Stimulated activated CD8-positive, alpha-beta memory T cell treated with anti-CD3 and anti-CD28 coated beads, Interleukin-15, amount 100 ng/mL, for 48 hours (primary cell): ENCODE measurements at regions not wholly inside any gene's neighbourhood (a gene's known extent, or its start where the extent isn't known, plus 50 kb on each side); places are given as distances from the start of the nearest gene placed in this dataset.
A peak's percentile ranks its signal among the peaks of the same experiment; 100 is the strongest.

ENCODE experiments used
- DNase-seq, 2 donors: peaks; one replicate each; pipeline ENCODE4 v3.0.0-alpha.2; 2020; ENCODE audit warnings: low read depth in 2 of 2

DNA sequence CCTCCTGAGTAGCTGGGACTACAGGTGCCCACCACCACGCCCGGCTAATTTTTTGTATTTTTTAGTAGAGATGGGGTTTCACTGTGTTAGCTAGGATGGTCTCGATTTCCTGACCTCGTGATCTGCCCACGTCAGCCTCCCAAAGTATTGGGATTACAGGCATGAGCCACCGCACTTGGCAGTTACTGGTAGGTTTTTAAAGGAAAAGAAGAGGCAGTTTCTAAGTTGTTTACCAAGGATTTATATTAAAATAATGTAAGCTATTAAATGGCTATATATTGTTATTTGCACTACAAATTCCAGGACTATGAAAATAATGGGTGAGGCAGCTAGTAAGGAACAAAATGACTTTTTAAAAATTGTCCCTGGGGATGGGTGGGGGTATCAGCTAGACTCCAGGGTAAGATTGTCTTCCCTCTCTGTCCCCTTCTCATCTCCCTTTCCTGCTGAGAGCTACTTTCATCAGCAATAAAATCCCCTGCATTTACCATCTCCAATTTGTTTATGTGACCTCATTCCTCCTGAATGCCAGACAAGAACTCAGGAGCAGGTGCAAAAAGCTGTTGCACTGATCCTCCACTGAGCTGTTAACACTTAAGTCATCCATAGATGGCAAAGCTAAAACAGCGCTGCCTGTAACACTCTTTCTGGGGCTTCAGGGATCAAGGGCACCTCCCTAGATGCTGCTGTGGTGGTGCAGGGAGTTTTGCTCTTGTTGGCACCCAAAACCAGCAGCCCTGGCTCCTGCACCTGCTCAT is 165.2 kb downstream of the ZPLD1 start:
- DNase-seq: no peak

DNA sequence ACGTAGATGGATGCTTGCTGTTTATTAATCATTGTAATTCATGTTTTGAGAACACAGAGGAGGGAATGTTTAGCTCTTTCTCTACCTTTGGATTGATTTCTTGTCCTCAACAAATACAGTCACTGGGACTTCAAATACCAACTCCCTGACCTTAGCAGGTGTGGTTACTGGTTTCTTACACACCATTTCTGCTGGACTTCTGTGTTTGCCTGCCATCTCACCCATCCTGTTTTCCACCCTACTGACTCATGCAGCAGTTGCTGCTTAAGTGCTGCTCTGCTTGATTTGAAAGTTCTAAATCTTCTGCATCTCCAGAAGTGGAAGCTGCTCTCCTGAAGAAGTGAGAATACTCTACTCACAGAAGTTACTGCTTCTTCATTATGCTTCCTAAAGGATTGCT is 170.3 kb downstream of the ZPLD1 start:
- no peak for DNase-seq

DNA sequence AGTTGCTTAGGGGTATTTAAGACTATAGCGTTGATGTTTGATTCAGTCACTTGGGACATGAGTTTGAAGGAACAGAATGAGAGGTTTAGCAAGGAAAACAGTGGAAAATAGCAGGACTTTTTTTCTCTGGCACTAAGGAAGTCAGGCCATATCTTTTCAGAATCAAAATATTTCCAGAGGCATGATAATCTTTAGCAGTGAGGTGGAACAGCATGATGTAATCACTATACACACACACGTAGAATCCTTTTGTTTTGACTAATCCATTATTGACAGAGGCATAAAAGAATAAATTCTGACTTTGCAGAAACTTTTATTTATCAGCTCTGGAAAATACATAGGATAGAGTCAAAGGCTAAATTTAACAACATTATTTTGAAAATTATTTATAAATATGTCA is 174.1 kb downstream of the ZPLD1 start:
- no peak for DNase-seq

DNA sequence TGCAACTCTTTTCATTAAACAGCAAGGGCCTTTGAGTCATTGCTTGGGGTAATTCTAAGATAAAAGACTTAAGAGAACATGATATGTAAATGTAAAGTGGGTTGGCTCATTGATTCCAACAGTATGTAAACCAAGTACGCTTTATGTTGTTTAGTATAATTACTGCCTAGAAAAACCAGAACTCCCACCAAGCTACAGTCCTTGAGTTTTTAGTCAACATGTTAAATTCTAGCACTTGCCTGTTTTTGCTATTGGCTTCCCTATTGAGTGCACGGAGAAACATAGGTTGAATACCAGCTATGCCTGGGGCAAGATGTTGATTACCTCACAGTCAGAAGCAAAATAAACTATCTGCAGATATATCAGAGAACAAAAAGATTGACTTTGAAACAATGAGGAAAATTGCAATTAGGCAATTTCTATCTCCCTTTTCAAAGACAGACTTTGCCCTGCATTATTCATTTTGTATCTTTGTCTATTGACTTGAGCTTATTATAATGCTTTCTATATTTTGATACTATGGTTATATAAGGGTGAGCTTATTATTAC is 179.3 kb downstream of the ZPLD1 start:
- DNase-seq: no peak

DNA sequence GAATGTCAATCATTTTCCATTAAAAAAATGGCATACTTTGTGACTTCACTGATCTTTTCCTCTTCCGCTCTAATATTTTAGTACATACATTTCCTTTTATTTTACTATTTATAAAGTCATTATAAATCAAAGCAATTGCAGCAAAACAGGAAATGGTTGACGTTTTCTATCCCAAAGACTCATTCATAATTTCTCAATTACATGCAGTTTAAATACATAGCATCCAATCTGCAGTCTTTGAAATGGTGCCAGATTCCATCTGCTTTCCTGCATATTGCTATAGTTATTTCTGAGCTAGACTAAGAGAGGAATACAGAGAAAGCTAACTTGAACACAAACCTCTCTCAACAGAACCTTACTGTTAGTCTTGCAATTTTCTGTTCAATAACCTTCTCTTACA is 179.8 kb downstream of the ZPLD1 start:
- no peak for DNase-seq

DNA sequence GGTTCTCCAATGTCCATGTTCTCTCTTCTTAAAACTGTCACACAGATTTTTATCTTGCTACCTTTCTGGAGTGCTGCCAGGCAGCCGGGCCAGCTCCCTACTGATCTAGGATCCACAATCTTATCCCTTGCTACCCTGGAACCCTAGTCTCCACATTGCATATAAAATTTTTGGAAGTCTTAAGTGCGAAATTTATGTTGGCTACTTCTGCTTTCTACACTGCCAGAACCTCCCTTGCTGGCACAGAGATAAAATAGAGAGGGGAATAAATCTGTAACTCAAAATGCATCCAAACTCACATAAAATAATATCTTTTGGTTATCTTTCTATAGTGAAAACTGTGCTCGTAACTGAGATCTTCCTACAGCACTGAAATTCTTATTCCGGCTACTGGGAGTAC is 182.6 kb downstream of the ZPLD1 start:
- no peak for DNase-seq

DNA sequence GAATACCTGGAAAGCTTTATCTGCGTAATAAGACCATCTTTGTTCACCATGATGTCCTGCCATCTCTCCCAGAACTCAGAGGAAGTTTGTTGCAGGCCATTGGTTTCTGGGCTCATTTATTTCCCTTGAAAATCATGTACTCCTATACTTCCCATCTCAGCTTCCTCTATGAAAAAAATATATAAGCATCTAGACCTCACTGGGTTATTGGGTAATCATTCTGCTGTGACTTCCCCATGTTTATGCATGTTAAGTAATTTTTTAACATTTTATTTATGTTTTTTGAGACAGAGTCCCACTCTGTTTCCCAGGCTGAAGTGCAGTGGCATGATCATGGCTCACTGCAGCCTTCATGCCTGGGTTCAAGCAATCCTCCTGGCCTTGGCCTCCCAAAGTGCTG is 184.5 kb downstream of the ZPLD1 start:
- DNase-seq: no peak

DNA sequence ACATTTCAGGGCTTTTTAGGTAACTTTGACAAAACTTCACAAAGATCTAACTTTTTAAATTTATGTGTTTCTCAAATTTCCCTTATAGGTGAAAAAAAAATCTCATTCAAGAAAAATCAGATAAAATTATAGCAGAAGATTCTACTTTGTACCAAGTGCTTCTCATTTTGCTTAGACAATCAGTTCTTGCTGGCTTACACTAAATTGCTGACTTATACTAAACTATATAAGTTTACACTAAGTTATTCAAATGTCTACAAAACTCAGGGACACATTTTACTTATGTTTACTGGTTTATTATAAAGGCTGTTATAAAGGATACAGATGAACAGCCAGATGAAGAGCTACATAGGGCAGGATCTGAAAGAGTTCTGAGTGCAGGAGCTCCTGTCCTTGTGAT is 195.1 kb downstream of the ZPLD1 start:
- DNase-seq: no peak

DNA sequence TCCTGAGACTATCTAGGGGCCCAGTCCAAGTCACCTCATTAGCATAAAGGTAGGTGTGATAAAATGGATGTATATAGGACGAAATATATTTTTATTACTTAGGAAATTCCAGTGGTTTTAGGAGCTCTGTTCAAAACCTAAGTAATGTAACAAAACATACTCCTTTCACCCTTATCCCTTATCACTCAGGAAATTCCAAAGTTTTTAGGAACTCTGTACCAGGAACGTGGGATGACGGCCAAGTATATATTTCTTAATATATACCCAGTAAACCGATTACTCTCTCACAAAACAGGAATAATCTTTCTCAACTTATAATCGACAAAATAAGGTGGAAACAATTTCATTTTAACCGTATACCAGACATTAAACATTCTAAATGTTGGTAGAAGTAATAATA is 195.7 kb downstream of the ZPLD1 start:
- no peak for DNase-seq

DNA sequence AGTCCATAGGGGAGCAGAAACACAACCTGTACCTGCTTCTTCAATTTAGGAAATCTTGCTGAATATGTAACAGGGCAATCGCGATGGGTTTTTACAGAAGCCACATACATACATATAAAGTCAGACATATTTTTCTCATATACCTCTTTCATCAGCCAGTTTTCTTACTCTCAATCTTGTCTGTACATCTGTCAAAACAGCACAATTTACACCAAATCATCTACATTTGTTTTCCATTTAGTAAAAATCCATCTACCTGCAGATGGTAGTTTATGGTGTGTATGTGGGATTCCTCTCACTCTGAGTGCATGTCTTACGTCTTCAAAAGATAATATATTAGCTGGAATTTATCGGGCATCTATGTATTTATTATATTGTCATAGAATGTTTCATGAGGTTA is 208.7 kb downstream of the ZPLD1 start:
- no peak for DNase-seq

DNA sequence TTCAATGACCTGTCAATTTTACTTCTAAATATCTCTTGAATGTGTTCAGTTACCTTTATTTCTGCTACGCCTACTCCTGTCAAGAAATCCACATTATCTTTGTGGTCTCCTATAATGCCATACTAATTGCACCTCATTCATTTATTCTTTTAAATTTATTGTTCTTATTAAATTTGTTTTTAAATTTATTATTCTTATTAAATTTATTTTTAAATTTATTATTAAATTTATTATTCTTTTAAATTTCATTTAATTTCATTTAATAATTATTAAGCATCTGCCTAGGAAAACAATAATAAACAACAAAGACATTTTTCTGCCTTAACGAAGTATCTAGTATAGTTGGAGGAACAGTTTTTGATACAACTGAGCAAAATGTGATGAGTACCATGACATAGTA is 211.7 kb downstream of the ZPLD1 start:
- no peak for DNase-seq

DNA sequence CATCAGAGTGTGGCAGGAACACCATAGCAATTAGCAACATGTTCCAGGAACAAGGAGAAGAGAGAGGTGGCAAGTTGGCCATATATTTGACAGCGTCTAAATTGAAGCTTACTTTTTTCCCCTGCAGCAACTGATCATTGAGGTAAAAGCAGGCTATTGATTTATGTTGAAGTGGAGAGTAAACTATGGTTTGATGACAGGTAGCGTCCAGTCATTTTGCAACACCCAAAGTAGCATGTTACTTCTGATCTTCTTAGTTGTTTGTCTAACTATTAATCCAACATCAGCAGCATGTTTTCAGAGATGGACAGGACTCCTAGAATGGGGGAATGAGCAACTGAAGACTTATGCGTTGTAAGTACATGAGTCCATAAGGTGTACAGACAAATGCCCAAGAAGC is 225.8 kb downstream of the ZPLD1 start:
- DNase-seq: no peak

DNA sequence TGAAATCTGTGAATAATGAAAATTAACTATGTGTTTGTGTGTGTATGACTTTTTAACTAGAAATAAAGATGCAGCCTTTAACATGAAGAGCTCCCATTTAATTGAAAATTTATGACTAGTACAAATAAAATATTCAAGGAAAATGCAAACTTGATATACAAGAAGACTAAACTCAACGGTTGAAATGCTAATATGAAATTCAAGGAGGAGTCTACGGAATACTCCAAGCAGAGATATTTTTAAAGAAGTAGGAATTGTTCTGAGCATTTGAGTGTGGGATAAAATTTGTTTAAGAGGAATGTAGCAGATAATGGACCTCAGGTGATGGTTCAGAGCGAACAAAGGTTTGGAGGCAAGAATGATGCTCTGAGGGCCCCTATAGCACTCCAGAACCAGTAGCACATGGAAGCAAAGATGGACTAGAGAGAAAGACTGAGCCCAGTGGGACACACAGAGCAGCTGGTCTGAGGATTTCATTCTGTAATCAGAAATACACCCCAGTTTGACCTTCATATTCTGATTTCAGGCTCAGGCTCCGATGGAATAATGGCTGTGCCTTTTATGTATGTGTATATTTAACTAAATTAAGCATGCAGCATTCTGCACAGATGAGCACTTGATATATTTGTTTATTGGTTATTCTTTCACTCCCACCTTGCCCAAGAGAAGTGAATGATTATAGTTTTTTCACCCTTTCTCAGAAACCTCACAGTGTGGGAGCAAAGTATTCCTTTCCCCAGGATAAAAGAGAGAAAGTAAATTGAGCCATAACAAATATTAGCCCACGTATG is 227.1 kb downstream of the ZPLD1 start:
- no peak for DNase-seq

DNA sequence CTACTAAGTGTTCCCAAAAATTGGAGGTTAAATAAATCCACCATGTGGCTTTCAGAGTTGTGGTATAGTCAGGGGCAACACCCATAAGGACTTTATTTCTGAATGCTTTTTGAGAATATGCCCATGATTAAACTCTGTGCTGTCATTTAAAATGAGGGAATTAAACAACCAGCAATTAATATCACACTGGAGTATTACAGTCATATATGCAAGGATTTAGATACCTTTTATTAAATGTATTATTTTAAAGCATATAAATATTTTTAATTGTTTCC is 227.6 kb downstream of the ZPLD1 start:
- DNase-seq: no peak

DNA sequence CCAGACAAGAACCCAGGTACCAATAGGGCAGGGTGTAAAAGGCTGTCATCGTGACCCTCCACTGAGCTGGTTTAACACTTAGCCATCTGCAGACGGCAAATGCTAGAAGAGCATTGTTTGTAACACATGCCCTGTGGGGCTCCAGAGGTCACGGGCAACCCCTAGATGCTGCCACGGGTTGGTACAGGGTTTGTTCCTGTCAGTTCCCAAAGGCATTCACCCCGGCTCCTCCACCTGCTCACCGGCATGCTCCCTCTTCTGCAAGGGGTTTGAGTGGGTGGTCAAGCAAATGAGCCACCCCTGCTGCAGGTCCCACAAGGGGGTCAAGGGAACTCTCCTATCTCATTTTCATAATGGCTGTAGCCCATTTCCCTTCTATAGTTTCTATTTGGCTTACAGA is 229.3 kb downstream of the ZPLD1 start:
- no peak for DNase-seq

DNA sequence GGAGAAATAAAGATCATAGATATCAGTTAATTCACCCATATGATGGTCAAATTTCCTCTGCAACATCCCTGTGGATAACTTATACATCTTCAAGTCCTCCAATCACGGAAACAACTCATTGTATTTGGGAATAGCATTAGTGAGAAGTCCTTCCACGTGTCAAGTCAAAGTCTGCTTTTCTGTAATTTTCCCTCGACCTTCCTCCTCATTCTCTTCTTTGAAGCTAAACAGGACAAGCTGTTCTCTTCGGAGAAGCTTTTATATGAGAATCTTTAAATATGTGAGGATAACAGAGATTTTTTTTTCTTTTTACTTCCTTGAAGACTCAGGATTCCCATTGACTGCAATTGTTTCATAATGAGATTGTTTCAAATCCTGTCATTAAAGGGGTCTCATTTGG is 230.4 kb downstream of the ZPLD1 start:
- no peak for DNase-seq

DNA sequence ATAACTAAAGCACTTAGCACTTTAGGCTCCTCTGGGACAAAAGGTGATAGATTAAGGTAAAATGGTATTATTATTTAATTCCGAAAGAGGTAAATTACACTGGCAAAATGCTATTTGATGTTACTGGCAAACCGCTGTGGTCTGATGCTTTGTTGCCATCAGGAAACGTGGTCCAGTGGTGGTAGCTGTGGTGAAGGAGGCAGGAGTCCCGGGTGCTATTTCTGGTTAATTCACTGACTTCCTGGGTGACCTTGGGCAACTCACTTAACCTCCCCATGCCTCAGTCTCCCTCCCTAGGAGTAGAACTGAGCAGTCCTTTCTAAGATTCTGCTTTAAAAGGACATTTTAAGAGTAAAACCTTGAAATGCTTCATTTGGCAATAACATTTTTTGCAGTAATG is 233.4 kb downstream of the ZPLD1 start:
- no peak for DNase-seq

DNA sequence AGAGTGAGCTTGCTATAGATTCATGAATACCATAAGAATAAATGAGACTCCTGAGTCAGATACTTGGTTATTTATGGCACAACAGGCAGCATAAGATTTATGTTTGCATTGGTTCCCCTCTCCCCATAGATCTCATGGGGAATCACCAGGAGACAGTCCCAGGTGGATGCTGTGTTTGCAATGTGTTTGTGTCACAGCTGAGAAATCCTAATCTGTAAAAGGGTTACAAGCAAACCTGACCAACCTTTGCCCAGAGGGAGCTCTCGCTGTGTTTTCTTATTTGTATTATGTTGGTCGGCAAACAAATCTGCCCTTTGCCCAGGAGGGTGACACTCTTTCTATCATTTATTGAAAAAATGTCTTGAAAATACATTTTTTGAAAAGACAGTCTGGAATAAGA is 236.2 kb downstream of the ZPLD1 start:
- no peak for DNase-seq

DNA sequence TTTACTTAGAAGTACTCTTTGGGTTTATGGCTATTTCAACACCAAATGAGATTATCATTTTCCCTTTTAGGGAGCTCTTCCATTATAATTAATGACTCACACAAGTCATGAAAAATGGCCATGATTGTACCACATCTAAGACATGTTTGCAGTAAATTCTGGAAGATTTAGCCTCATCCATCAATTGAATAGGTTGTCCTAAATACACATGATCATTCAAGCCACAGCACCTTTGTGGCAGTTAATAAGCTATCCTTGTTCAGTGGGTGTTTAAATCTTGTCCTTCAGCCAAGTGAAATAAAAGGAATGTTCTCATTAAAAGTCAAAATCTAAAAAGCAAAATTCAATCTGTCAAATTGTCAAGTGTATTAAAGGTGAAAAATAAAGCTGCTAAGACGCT is 237.5 kb downstream of the ZPLD1 start:
- DNase-seq: no peak

DNA sequence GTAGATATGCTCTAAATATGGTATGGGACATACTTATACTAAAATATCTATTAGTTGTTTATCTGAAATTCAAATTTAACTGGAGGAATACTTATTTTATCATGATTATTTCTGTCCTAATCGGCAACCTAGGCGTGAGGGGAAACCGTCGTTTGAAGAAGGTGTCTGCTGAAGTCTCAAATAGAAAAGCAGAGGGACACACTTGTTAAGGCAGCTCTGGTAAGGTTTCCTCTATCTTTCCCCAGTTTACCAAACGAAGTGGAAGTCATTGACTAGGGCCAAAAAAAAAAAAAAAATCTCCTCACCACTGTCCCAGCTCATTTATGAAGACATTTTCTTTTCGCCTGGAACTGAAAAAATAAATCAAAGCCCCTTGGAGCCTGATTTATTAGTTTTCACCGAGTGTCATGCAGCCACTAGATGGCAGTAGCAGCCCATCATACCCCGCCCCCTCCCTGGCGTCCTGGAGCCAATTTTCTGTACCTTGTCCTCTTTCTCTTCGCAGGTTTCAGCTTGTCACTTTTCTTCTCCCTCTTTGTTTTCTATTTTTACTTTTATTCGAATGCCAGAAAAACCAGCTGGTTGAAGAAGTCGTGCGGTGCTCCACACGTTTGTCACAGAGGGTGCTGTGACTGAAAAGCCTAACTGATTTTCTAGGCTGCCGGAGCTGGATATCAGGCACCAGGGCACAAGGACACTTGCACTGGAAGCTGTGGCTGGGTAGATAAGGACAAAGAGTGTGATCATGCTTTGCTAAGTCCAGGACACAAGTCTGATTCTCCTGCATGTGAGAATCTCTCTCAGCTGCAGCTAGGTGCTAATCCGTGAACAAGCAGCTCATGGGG is 238.7 kb downstream of the ZPLD1 start:
- peak; percentile 21 to 33 for DNase-seq

DNA sequence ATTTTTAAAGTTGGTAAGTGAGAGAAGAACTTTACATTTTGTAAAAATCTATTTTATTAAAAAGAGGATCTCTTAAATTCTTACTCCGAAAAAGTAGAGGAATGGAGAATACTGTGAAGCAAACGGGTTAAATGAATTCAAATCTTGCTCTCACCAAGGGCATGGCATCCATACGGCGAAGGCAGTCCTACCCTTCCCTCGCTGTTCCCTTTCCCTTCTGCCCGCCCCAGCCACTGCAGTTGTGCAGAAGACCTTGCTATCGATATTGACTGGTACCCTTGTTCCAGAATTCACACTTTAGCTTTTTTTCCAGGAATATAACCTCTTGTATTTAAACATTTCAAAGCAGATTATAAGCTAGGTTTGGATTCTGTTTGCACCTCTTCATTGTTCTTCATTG is 239.5 kb downstream of the ZPLD1 start:
- no peak for DNase-seq

DNA sequence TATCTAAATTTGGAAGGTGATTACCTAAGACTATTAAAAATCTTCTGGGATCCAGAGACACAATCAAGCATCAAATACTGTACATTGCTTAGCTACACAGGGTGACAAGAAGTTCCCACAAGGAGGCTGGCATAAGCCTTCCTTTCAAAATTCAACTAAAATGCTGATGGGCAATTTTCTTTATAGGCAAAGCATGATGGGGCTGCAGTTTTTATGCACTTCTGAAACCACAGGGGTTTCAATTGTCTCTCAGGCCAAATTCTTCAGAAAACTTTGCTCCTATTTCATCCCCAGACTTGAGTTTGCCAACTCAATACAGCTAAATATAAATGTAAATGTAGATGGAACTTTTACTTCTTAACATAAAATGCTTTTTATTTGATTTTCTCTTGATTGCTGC is 241.6 kb downstream of the ZPLD1 start:
- DNase-seq: no peak

DNA sequence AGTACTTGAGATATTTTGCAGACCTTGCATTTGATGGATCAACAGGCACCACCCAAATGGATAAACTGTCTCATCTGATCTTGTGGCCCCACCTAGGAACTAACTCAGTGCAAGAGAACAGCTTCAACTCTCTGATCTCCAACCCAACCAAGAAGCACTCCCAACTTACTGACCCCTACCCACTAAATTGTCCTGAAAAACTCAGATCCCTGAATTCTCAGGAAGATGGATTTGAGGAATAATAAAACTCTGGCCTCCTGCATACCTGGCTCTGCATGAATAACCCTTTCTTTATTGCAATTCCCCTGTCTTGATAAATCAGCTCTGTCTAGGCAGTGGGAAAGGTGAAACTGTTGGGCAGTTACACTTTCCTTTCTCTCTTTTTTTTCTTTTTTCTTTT is 247.9 kb downstream of the ZPLD1 start:
- no peak for DNase-seq
